Heart right ventricle (tissue), 16 donors: ENCODE measurements at regions not wholly inside any gene's neighbourhood (a gene's known extent, or its start where the extent isn't known, plus 50 kb on each side); places are given as distances from the start of the nearest gene placed in this dataset.

ENCODE experiments used
- ATAC-seq, 8 donors: fragments of 200-7000 bp; cut with Tn5 transposase; one replicate each; pipeline ENCODE4 v1.9.1; 2020; ENCODE audit warnings: mild to moderate bottlenecking in 8 of 8, moderate library complexity in 8 of 8, moderate number of reproducible peaks in 1 of 8
- DNase-seq, 2 donors: peaks; one replicate each; pipeline ENCODE4 v3.0.0-alpha.2; 2020
- H3K27ac ChIP-seq, 10 donors: fragments of 200-600 bp; sonication (generic) in 2 of 10; one replicate each; pipeline versions ENCODE4 v1.5.0 to v1.8.0; 2020 to 2022; ENCODE audit warnings: mild to moderate bottlenecking in 3 of 10
- H3K27me3 ChIP-seq, 7 donors: fragments of 200-600 bp; one replicate each; pipeline ENCODE4 v1.8.0; 2021 to 2022; ENCODE audit warnings: mild to moderate bottlenecking in 2 of 7
- H3K36me3 ChIP-seq, 9 donors: fragments of 200-600 bp; sonication (generic) in 1 of 9; one replicate each; pipeline versions ENCODE4 v1.5.0 to v1.8.0; 2020 to 2022; ENCODE audit warnings: mild to moderate bottlenecking in 2 of 9
- H3K4me1 ChIP-seq, 9 donors: fragments of 200-600 bp; sonication (generic) in 1 of 9; one replicate each; pipeline versions ENCODE4 v1.5.0 to v1.8.0; 2020 to 2022; ENCODE audit warnings: mild to moderate bottlenecking in 4 of 9
- H3K4me3 ChIP-seq, 10 donors: fragments of 200-600 bp; sonication (generic) in 2 of 10; one replicate each; pipeline versions ENCODE4 v1.5.0 to v1.8.0; 2020 to 2022; ENCODE audit warnings: mild to moderate bottlenecking in 7 of 10, moderate library complexity in 2 of 10
- H3K9me3 ChIP-seq, 11 donors: fragments of 200-600 bp in 10 of 11; sonication (generic) in 2 of 11; one replicate each; pipeline versions ENCODE4 v1.5.0 to v1.8.0; 2013 to 2022; ENCODE audit warnings: mild to moderate bottlenecking in 2 of 11, control low read depth in 1 of 11, moderate library complexity in 1 of 11
- WGBS, 2 donors: extraction: QIAGEN DNeasy Blood & Tissue Kit; methylation state at CpG; one replicate each; pipeline ENCODE4 v1.1.7; 2013; ENCODE audit warnings: inconsistent platforms in 1 of 2; 5-methylcytosine and 5-hydroxymethylcytosine counted together
- intact Hi-C, 10 donors: fragments of 100-400 bp; cut with DNase I; formaldehyde crosslinking; loops; one replicate each; pipeline versions ENCODE4 v1.11.1 to v1.14.2; 2022
- TF ChIP-seq, protein P1 (sequence below), 9 donors: fragments of 200-600 bp; sonication (generic) in 2 of 9; IDR thresholded peaks; one replicate each; pipeline versions ENCODE4 v1.5.0 to v1.8.0; 2021 to 2022; ENCODE audit warnings: antibody characterized with exemption in 9 of 9, mild to moderate bottlenecking in 5 of 9, moderate library complexity in 1 of 9
- donor health status: Arrhythmogenic right ventricular cardiomyopathy.
- donor health status: ischemic (EF 13 %, LVEDD 7.1; RV severe dilation, severe dysfunction).
- donor health status: healthy with polysubstance abuse.
- donor health status: DM: no; HTN: yes; CAD: no.
- donor health status: DM: no; HTN: no; CAD: no.
- donor health status: ischemic (EF 25% LVEDD 6.9; RV normal size, moderate dysfunction).
- donor health status: ischemic (EF 25% LVEDD 5.7; RV mildly dilated, moderate dysfunction).
- donor health status: healthy.
- donor health status: DM: yes; HTN: yes; CAD: no.
- donor health status: Ischemic cardiomyopathy.
- donor health status: ischemic (EF 35%, LVEDD 5.7; RV mildly dilated, moderate dysfunction).
- donor health status: nonischemic (EF 11% LVEDD 7.7; RV severe dilation, severe dysfunction).
- donor health status: DM: yes; HTN: yes; CAD: no.
- donor health status: PGD.
- donor health status: ischemic (EF 29% LVEDD 5.4; RV normal size, mild dysfunction).
- donor health status: nonischemic (EF 23%, LVEDD 6.1; RV moderate dilation, normal function).

DNA sequence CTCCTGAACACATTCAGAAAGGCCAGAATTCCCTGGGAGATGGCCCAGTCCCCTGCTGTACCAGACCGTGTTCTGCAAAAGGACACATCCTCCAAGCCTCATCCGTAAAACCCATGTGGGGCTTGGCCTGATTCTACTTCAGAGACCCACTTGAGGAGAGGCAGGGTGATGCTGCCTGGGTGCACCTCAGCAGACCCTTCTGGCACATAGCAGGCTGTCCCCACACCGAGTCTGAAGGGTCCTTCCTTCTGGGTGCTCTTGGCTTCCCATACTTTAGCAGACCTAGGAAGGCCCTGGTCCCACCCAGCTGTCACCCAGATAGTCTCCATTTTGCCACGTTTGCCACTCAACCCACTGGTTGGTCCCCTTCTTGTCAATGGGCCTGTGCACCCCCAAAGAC lies 270.1 kb upstream of the AGTR2 start:
- WGBS, 2 donors: 70 to 86% methylated on average over 4 of the region's 4 CpGs
- no peaks in the 10 kb centered on the region for H3K4me1 ChIP-seq
- no peak overlapping the region for H3K4me3 ChIP-seq
- ATAC-seq (no peak), DNase-seq (no peak)
- peaks cover 0 to 9% (median 0%) of the 10 kb centered on the region in 7 donors for H3K27me3 ChIP-seq
- intact Hi-C loops: no loop called here
- H3K36me3 ChIP-seq: no peaks in the 10 kb centered on the region
- no peak overlapping the region for H3K27ac ChIP-seq
- no peaks in the 10 kb centered on the region for H3K9me3 ChIP-seq
- TF ChIP-seq, protein P1, sequence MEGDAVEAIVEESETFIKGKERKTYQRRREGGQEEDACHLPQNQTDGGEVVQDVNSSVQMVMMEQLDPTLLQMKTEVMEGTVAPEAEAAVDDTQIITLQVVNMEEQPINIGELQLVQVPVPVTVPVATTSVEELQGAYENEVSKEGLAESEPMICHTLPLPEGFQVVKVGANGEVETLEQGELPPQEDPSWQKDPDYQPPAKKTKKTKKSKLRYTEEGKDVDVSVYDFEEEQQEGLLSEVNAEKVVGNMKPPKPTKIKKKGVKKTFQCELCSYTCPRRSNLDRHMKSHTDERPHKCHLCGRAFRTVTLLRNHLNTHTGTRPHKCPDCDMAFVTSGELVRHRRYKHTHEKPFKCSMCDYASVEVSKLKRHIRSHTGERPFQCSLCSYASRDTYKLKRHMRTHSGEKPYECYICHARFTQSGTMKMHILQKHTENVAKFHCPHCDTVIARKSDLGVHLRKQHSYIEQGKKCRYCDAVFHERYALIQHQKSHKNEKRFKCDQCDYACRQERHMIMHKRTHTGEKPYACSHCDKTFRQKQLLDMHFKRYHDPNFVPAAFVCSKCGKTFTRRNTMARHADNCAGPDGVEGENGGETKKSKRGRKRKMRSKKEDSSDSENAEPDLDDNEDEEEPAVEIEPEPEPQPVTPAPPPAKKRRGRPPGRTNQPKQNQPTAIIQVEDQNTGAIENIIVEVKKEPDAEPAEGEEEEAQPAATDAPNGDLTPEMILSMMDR (IDR thresholded peaks at IDR 0.05): no peak

DNA sequence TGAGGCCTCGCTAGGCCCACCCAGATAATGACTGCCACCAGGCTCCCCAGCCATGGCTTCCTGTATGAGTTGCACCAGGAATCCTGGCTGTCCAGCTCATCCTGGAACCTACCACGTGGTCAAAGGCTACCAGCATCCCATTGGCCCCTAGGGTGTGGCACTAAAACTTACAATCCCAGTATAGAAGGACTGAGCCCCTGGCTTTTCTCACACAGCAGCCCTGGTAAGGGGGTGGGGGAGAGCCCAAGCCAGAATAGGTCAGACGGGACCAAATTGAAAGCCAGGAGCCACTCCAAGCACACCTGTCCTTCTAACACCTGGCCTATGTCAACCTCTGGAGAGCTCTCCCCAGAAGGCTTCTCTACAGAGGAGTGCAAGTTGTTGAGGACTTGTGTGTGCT lies 269.3 kb upstream of the AGTR2 start:
- no peaks in the 10 kb centered on the region for H3K9me3 ChIP-seq
- H3K27me3 ChIP-seq: peaks cover 0 to 17% (median 0%) of the 10 kb centered on the region in 7 donors
- WGBS, 2 donors: 79 to 89% methylated on average over 3 of the region's 3 CpGs
- no peak overlapping the region for H3K4me3 ChIP-seq
- intact Hi-C loops: no loop called here
- no peaks in the 10 kb centered on the region for H3K36me3 ChIP-seq
- H3K27ac ChIP-seq: no peak overlapping the region
- no peaks in the 10 kb centered on the region for H3K4me1 ChIP-seq
- no peak for ATAC-seq
- TF ChIP-seq, protein P1 (IDR thresholded peaks at IDR 0.05): no peak
- no peak for DNase-seq

DNA sequence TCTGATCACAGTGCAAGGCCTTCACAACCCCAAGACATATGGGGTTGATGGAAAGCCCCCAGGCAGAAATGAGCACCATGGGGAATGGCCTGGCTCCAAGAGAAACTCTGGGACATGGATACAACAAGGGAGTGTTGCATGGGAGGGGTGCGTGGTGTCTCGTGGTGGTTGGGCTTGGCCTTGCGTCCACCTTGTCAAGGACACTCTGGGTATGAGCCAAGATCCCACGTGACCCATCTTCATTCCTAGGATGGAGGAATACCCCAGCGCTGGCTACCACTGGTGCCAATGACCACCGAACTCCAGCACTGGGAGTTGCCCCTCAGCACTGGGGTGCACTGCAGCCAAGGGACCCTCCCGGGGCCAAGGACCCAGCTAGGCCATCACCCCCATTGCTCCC lies 267.5 kb upstream of the AGTR2 start:
- Histone ChIP-seq H3K9me3 (no peaks in the 10 kb centered on the region), H3K4me1 (no peaks in the 10 kb centered on the region), H3K27ac (no peak overlapping the region), H3K36me3 (no peaks in the 10 kb centered on the region), H3K27me3 (peaks cover 0 to 32% (median 0%) of the 10 kb centered on the region in 7 donors), H3K4me3 (no peak overlapping the region)
- TF ChIP-seq, protein P1 (IDR thresholded peaks at IDR 0.05): no peak
- intact Hi-C loops: no loop called here
- WGBS, 2 donors: 85 to 90% methylated on average over 7 of the region's 7 CpGs
- ATAC-seq (no peak), DNase-seq (no peak)

DNA sequence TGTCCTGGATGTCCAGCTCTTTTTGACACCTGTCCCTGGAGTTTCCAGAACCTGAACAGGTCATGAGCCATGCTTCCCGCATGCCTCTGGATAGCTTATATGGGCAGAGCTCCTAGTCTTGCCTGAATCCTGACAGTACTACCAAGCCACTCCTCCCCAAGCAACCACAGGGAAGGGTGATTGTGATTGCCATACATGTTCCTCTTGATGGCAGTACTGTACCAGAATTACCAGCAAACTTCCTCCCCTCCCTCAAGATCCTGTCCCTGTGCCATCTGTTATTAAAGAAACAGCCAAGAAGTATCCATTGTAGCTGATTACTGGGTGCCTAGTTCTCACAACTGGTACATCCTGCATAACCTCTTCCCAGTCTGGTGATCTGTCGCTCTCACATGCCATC lies 264.3 kb upstream of the AGTR2 start:
- Histone ChIP-seq H3K27me3 (peaks cover 0 to 64% (median 0%) of the 10 kb centered on the region in 7 donors), H3K4me1 (no peaks in the 10 kb centered on the region), H3K4me3 (no peak overlapping the region), H3K9me3 (peaks cover 0 to 14% (median 0%) of the 10 kb centered on the region in 11 donors), H3K27ac (no peak overlapping the region), H3K36me3 (no peaks in the 10 kb centered on the region)
- TF ChIP-seq, protein P1 (IDR thresholded peaks at IDR 0.05): no peak
- DNase-seq (no peak), ATAC-seq (no peak)
- intact Hi-C loops: no loop called here
- 100% methylated on average over 2 of the region's 2 CpGs for WGBS, 2 donors
